Stimulated activated naive CD4-positive, alpha-beta T cell (primary cell): ENCODE measurements at regions not wholly inside any gene's neighbourhood (a gene's known extent, or its start where the extent isn't known, plus 50 kb on each side); places are given as distances from the start of the nearest gene placed in this dataset.
"Not testable (repeated sequence)": the region's sequence is repeated elsewhere in the genome, so short reads cannot be mapped to it uniquely, and the experiment has no call there.

Experiments
- DNase-seq, 6 experiments: peaks; one replicate each; lab custom pipeline; 2025; lab: John Stamatoyannopoulos, UW

- no peak for DNase-seq
Observed at GRCh38 chr3:94596887-94597566, 534.2 kb downstream of the NSUN3 start.

GRCh38 chr3:94607778-94608177 lies 544.9 kb downstream of the NSUN3 start:
- no peak for DNase-seq

GRCh38 chr3:94609908-94610307 lies 547.0 kb downstream of the NSUN3 start:
- DNase-seq, result no peak

- DNase-seq, result no peak
Observed at GRCh38 chr3:94611596-94611995, 548.7 kb downstream of the NSUN3 start.

- no peak for DNase-seq
Observed at GRCh38 chr3:94612631-94613030, 549.8 kb downstream of the NSUN3 start.

- DNase-seq, result no peak
Observed at GRCh38 chr3:94614192-94614591, 551.3 kb downstream of the NSUN3 start.

- DNase-seq, result no peak
Observed at GRCh38 chr3:94615275-94616065, 552.6 kb downstream of the NSUN3 start.

GRCh38 chr3:94616833-94617232 lies 554.0 kb downstream of the NSUN3 start:
- DNase-seq, result no peak

GRCh38 chr3:94617312-94617711 lies 554.5 kb downstream of the NSUN3 start:
- DNase-seq, result no peak

- no peak for DNase-seq
Observed at GRCh38 chr3:94619643-94620042, 556.8 kb downstream of the NSUN3 start.

- no peak for DNase-seq
Observed at GRCh38 chr3:94626573-94626972, 563.7 kb downstream of the NSUN3 start.

GRCh38 chr3:94627689-94628088 lies 564.8 kb downstream of the NSUN3 start:
- no peak for DNase-seq

GRCh38 chr3:94643400-94643799 lies 580.5 kb downstream of the NSUN3 start:
- no peak for DNase-seq

GRCh38 chr3:94645790-94646189 lies 582.9 kb downstream of the NSUN3 start:
- no peak for DNase-seq

GRCh38 chr3:94647131-94647530 lies 584.3 kb downstream of the NSUN3 start:
- no peak for DNase-seq

- DNase-seq, result not testable (repeated sequence)
Observed at GRCh38 chr3:94648270-94649180, 585.7 kb downstream of the NSUN3 start.

- no peak for DNase-seq
Observed at GRCh38 chr3:94654096-94654495, 591.2 kb downstream of the NSUN3 start.

GRCh38 chr3:94665922-94666321 lies 603.1 kb downstream of the NSUN3 start:
- DNase-seq, result no peak

GRCh38 chr3:94671078-94671477 lies 608.2 kb downstream of the NSUN3 start:
- DNase-seq, result no peak

GRCh38 chr3:94673876-94674275 lies 611.0 kb downstream of the NSUN3 start:
- DNase-seq, result no peak

- DNase-seq, result no peak
Observed at GRCh38 chr3:94686208-94686607, 623.3 kb downstream of the NSUN3 start.

GRCh38 chr3:94693997-94694640 lies 631.3 kb downstream of the NSUN3 start:
- no peak for DNase-seq
